Activated T-helper 1 cell treated with anti-CD3 and anti-CD28 coated beads, Interleukin-12 subunit alpha, Interleukin-12 subunit beta, Interleukin-2, Interleukin-4 antibody, amounts not matched to agents 30 ng/mL and 10 ng/mL and 1 ng/mL, durations not matched to agents 14 hours and 24 hours and 36 hours (primary cell): ENCODE measurements at regions not wholly inside any gene's neighbourhood (a gene's known extent, or its start where the extent isn't known, plus 50 kb on each side); places are given as distances from the start of the nearest gene placed in this dataset.
A peak's percentile ranks its signal among the peaks of the same experiment; 100 is the strongest.
"Not testable (repeated sequence)": the region's sequence is repeated elsewhere in the genome, so short reads cannot be mapped to it uniquely, and the experiment has no call there.

Experiments
- DNase-seq: peaks from one replicate; pipeline ENCODE4 v3.0.0; 2021; ENCODE audit warnings: low spot score
- H3K27ac Mint-ChIP-seq: one replicate; pipeline ENCODE4 v1.8.0; 2021; ENCODE audit warnings: mild to moderate bottlenecking, mixed read lengths
- H3K27me3 Mint-ChIP-seq: one replicate; pipeline ENCODE4 v1.8.0; 2022; ENCODE audit warnings: mild to moderate bottlenecking, moderate library complexity, mixed read lengths; ENCODE audit not compliant: insufficient read depth
- H3K36me3 Mint-ChIP-seq: one replicate; pipeline ENCODE4 v1.8.0; 2021; ENCODE audit warnings: low read depth, mixed read lengths
- H3K4me1 Mint-ChIP-seq: one replicate; pipeline ENCODE4 v1.8.0; 2021; ENCODE audit warnings: low read depth, mixed read lengths
- H3K4me3 Mint-ChIP-seq: one replicate; pipeline ENCODE4 v1.8.0; 2021; ENCODE audit warnings: mild to moderate bottlenecking, moderate library complexity, mixed read lengths
- H3K9me3 Mint-ChIP-seq: one replicate; pipeline ENCODE4 v1.8.0; 2021; ENCODE audit warnings: mixed read lengths
- intact Hi-C: fragments of 100-400 bp; cut with micrococcal nuclease; formaldehyde crosslinking; loops from one replicate; pipeline ENCODE4 v1.15.1; 2024

GRCh38 chr5:157952374-157952685, 93.4 kb upstream of the CLINT1 start:
- Mint-ChIP-seq H3K36me3 (no peaks in the 10 kb centered on the region), H3K27me3 (peaks cover 18% of the 10 kb centered on the region), H3K4me1 (peaks cover 5% of the 10 kb centered on the region), H3K27ac (no peak overlapping the region), H3K9me3 (no peaks in the 10 kb centered on the region), H3K4me3 (no peak overlapping the region)
- intact Hi-C loops: no loop called here
- no peak for DNase-seq

GRCh38 chr5:157951673-157952373, 92.9 kb upstream of the CLINT1 start:
- intact Hi-C loops: no loop called here
- Mint-ChIP-seq H3K27ac (no peak overlapping the region), H3K4me3 (no peak overlapping the region), H3K4me1 (peaks cover 5% of the 10 kb centered on the region), H3K9me3 (no peaks in the 10 kb centered on the region), H3K36me3 (no peaks in the 10 kb centered on the region), H3K27me3 (peaks cover 17% of the 10 kb centered on the region)
- no peak for DNase-seq

- Mint-ChIP-seq H3K9me3 (no peaks in the 10 kb centered on the region), H3K27ac (no peak overlapping the region), H3K27me3 (peaks cover 14% of the 10 kb centered on the region), H3K36me3 (no peaks in the 10 kb centered on the region), H3K4me1 (peaks cover 5% of the 10 kb centered on the region), H3K4me3 (no peak overlapping the region)
- no peak for DNase-seq
- intact Hi-C loops: loop anchor here (1.0 to 2.0 kb wide), 2 partner anchors 31 to 187 kb away; no protein-coding TSS in a partner anchor
Observed at GRCh38 chr5:157949520-157949919, 90.6 kb upstream of the CLINT1 start.

GRCh38 chr5:157948738-157949410, 89.9 kb upstream of the CLINT1 start:
- H3K27me3 Mint-ChIP-seq: peaks cover 14% of the 10 kb centered on the region
- peaks cover 5% of the 10 kb centered on the region for H3K4me1 Mint-ChIP-seq
- DNase-seq: peak; percentile 58
- H3K4me3 Mint-ChIP-seq: no peak overlapping the region
- no peaks in the 10 kb centered on the region for H3K9me3 Mint-ChIP-seq
- intact Hi-C loops: loop anchor here (1.0 to 2.0 kb wide), 5 partner anchors 30 to 187 kb away; no protein-coding TSS in a partner anchor
- no peaks in the 10 kb centered on the region for H3K36me3 Mint-ChIP-seq
- no peak overlapping the region for H3K27ac Mint-ChIP-seq

GRCh38 chr5:157947156-157947555, 88.2 kb upstream of the CLINT1 start:
- intact Hi-C loops: no loop called here
- H3K9me3 Mint-ChIP-seq: no peaks in the 10 kb centered on the region
- H3K27me3 Mint-ChIP-seq: peaks cover 14% of the 10 kb centered on the region
- H3K36me3 Mint-ChIP-seq: no peaks in the 10 kb centered on the region
- H3K4me1 Mint-ChIP-seq: peaks cover 5% of the 10 kb centered on the region
- H3K27ac Mint-ChIP-seq: no peak overlapping the region
- H3K4me3 Mint-ChIP-seq: no peak overlapping the region
- no peak for DNase-seq

- DNase-seq, H3K9me3 Mint-ChIP-seq, H3K27ac Mint-ChIP-seq, H3K36me3 Mint-ChIP-seq, intact Hi-C loops, H3K4me1 Mint-ChIP-seq, H3K4me3 Mint-ChIP-seq: not testable (repeated sequence)
- peaks cover 13% of the 10 kb centered on the region for H3K27me3 Mint-ChIP-seq
Observed at GRCh38 chr5:157945822-157946221, 86.9 kb upstream of the CLINT1 start.

GRCh38 chr5:157944938-157945337, 86.0 kb upstream of the CLINT1 start:
- Mint-ChIP-seq H3K36me3 (no peaks in the 10 kb centered on the region), H3K4me3 (no peak overlapping the region), H3K4me1 (peaks cover 5% of the 10 kb centered on the region), H3K9me3 (no peaks in the 10 kb centered on the region), H3K27me3 (peaks cover 11% of the 10 kb centered on the region), H3K27ac (no peak overlapping the region)
- DNase-seq: no peak
- intact Hi-C loops: no loop called here

- Mint-ChIP-seq H3K27ac (no peak overlapping the region), H3K4me1 (peaks cover 5% of the 10 kb centered on the region), H3K36me3 (no peaks in the 10 kb centered on the region), H3K27me3 (peaks cover 9% of the 10 kb centered on the region), H3K9me3 (no peaks in the 10 kb centered on the region), H3K4me3 (no peak overlapping the region)
- no peak for DNase-seq
- intact Hi-C loops: no loop called here
Observed at GRCh38 chr5:157944077-157944633, 85.2 kb upstream of the CLINT1 start.

- no peaks in the 10 kb centered on the region for H3K4me1 Mint-ChIP-seq
- H3K36me3 Mint-ChIP-seq: no peaks in the 10 kb centered on the region
- no peak for DNase-seq
- H3K4me3 Mint-ChIP-seq: no peak overlapping the region
- intact Hi-C loops: no loop called here
- no peak overlapping the region for H3K27ac Mint-ChIP-seq
- H3K27me3 Mint-ChIP-seq: peaks cover 5% of the 10 kb centered on the region
- H3K9me3 Mint-ChIP-seq: no peaks in the 10 kb centered on the region
Observed at GRCh38 chr5:157942595-157942994, 83.7 kb upstream of the CLINT1 start.

GRCh38 chr5:157941616-157942015, 82.7 kb upstream of the CLINT1 start:
- H3K27me3 Mint-ChIP-seq: no peaks in the 10 kb centered on the region
- H3K27ac Mint-ChIP-seq: no peak overlapping the region
- no peak overlapping the region for H3K4me3 Mint-ChIP-seq
- no peak for DNase-seq
- no peaks in the 10 kb centered on the region for H3K9me3 Mint-ChIP-seq
- no peaks in the 10 kb centered on the region for H3K36me3 Mint-ChIP-seq
- intact Hi-C loops: no loop called here
- no peaks in the 10 kb centered on the region for H3K4me1 Mint-ChIP-seq

- intact Hi-C loops, H3K27me3 Mint-ChIP-seq, H3K27ac Mint-ChIP-seq, H3K4me1 Mint-ChIP-seq, H3K36me3 Mint-ChIP-seq, DNase-seq, H3K4me3 Mint-ChIP-seq, H3K9me3 Mint-ChIP-seq: not testable (repeated sequence)
Observed at GRCh38 chr5:157938101-157938500, 79.2 kb upstream of the CLINT1 start.

GRCh38 chr5:157936776-157937501, 78.0 kb upstream of the CLINT1 start:
- DNase-seq, intact Hi-C loops, H3K36me3 Mint-ChIP-seq, H3K9me3 Mint-ChIP-seq, H3K27me3 Mint-ChIP-seq, H3K27ac Mint-ChIP-seq, H3K4me1 Mint-ChIP-seq, H3K4me3 Mint-ChIP-seq: not testable (repeated sequence)

- intact Hi-C loops: no loop called here
- no peaks in the 10 kb centered on the region for H3K4me1 Mint-ChIP-seq
- no peak for DNase-seq
- H3K27ac Mint-ChIP-seq: no peak overlapping the region
- no peak overlapping the region for H3K4me3 Mint-ChIP-seq
- H3K9me3 Mint-ChIP-seq: peaks cover 7% of the 10 kb centered on the region
- peaks cover 5% of the 10 kb centered on the region for H3K27me3 Mint-ChIP-seq
- H3K36me3 Mint-ChIP-seq: no peaks in the 10 kb centered on the region
Observed at GRCh38 chr5:157934600-157934999, 75.7 kb upstream of the CLINT1 start.
